Transverse colon (tissue), 4 donors: ENCODE measurements at regions not wholly inside any gene's neighbourhood (a gene's known extent, or its start where the extent isn't known, plus 50 kb on each side); places are given as distances from the start of the nearest gene placed in this dataset.

Experiments used
- DNase-seq: peaks from one replicate; pipeline ENCODE4 v3.0.0-alpha.2; 2019
- H3K27ac ChIP-seq, 4 donors: fragments of 200-600 bp; sonication (generic); 2 replicates each; pipeline ENCODE4 v1.5.1; 2016 to 2018; ENCODE audit warnings: inconsistent platforms in 4 of 4
- H3K27me3 ChIP-seq: fragments of 200-600 bp; sonication (generic); 2 replicates; pipeline ENCODE4 v1.5.1; 2017; ENCODE audit warnings: inconsistent platforms
- H3K36me3 ChIP-seq, 4 donors: fragments of 200-600 bp; sonication (generic); 2 replicates each; pipeline ENCODE4 v1.5.1; 2017 to 2019; ENCODE audit warnings: inconsistent platforms in 4 of 4
- H3K4me1 ChIP-seq, 4 donors: fragments of 200-600 bp; sonication (generic); 2 replicates each; pipeline ENCODE4 v1.5.1; 2017 to 2020; ENCODE audit warnings: inconsistent platforms in 4 of 4
- H3K4me3 ChIP-seq, 4 donors: fragments of 200-600 bp; sonication (generic); 1 replicate in 1 of 4; 2 replicates in 3 of 4; pipeline versions ENCODE4 v1.5.1 to v1.6.1; 2017 to 2019; ENCODE audit warnings: inconsistent platforms in 4 of 4
- H3K9me3 ChIP-seq, 2 donors: fragments of 200-600 bp; sonication (generic); 2 replicates each; pipeline ENCODE4 v1.5.1; 2017 to 2019; ENCODE audit warnings: inconsistent platforms in 2 of 2
- CTCF ChIP-seq, 5 experiments: fragments of 200-600 bp in 3 of 5; fragments of 450-650 bp in 2 of 5; sonication (generic) in 3 of 5; IDR thresholded peaks; 1 replicate in 2 of 5; 2 replicates in 3 of 5; pipeline ENCODE4 v1.5.1; 2016 to 2017; ENCODE audit warnings: antibody characterized with exemption in 5 of 5, inconsistent platforms in 3 of 5, mild to moderate bottlenecking in 2 of 5, moderate library complexity in 1 of 5
- EP300 ChIP-seq: sonication (generic); formaldehyde crosslinking; IDR thresholded peaks from one replicate; pipeline ENCODE4 v1.6.1; 2017; ENCODE audit warnings: antibody characterized with exemption, low read depth
- POLR2A ChIP-seq: fragments of 450-650 bp; IDR thresholded peaks from one replicate; pipeline ENCODE4 v1.6.1; 2016; ENCODE audit warnings: antibody characterized with exemption, mild to moderate bottlenecking, moderate library complexity
- POLR2AphosphoS5 ChIP-seq, 3 donors: sonication (generic); formaldehyde crosslinking; IDR thresholded peaks; one replicate each; pipeline ENCODE4 v1.6.1; 2016; ENCODE audit warnings: antibody characterized with exemption in 3 of 3
- WGBS, 2 donors: methylation state at CpG; one replicate each; pipeline ENCODE4 v1.1.5; 2018; ENCODE audit warnings: low coverage in 1 of 2; 5-methylcytosine and 5-hydroxymethylcytosine counted together
- in situ Hi-C, 4 donors: fragments of 200-750 bp; cut with MboI; loops; one replicate each; pipeline versions ENCODE4 v1.15.0 to v1.15.1; 2017; ENCODE audit warnings: low sequenced_read_pairs in 3 of 4, low pct_ligation_motif_present in 1 of 4, low pct_unique_long_range_greater_than_20kb in 1 of 4
- intact Hi-C: fragments of 100-400 bp; cut with DNase I; formaldehyde crosslinking; loops from one replicate; pipeline ENCODE4 v1.15.1; 2023; ENCODE audit warnings: low total_unique reads

- intact Hi-C loops (no loop called here), in situ Hi-C loops (no loop called here)
- no peak for TF ChIP-seq POLR2AphosphoS5 (IDR thresholded peaks at IDR 0.05)
- no peak for TF ChIP-seq CTCF (IDR thresholded peaks at IDR 0.05)
- no peak for TF ChIP-seq EP300
- TF ChIP-seq POLR2A: no peak
- no peaks in the 10 kb centered on the region for H3K27me3 ChIP-seq
- H3K4me1 ChIP-seq: no peaks in the 10 kb centered on the region
- H3K4me3 ChIP-seq: no peak overlapping the region
- DNase-seq: no peak
- 82 to 100% methylated on average over 1 to 3 of the region's 3 CpGs for WGBS, 2 donors
- H3K27ac ChIP-seq: no peak overlapping the region
- H3K9me3 ChIP-seq: peaks cover 0 to 5% of the 10 kb centered on the region in 2 donors
- no peaks in the 10 kb centered on the region for H3K36me3 ChIP-seq
Measured at GRCh38 chr5:174489215-174489614, 235.2 kb upstream of the MSX2 start.

- H3K4me3 ChIP-seq: no peak overlapping the region
- no peaks in the 10 kb centered on the region for H3K9me3 ChIP-seq
- DNase-seq: no peak
- no peak overlapping the region for H3K27ac ChIP-seq
- no peaks in the 10 kb centered on the region for H3K36me3 ChIP-seq
- in situ Hi-C loops: no loop called here
- TF ChIP-seq CTCF (IDR thresholded peaks at IDR 0.05) (no peak), POLR2A (no peak), EP300 (no peak), POLR2AphosphoS5 (IDR thresholded peaks at IDR 0.05) (no peak)
- 81 to 83% methylated on average over 6 to 9 of the region's 9 CpGs for WGBS, 2 donors
- intact Hi-C loops: no loop called here
- no peaks in the 10 kb centered on the region for H3K4me1 ChIP-seq
- H3K27me3 ChIP-seq: no peaks in the 10 kb centered on the region
Measured at GRCh38 chr5:174489920-174490597, 234.3 kb upstream of the MSX2 start.

GRCh38 chr5:174490728-174491127 is 233.7 kb upstream of the MSX2 start:
- Histone ChIP-seq H3K4me3 (no peak overlapping the region), H3K27ac (no peak overlapping the region), H3K36me3 (no peaks in the 10 kb centered on the region), H3K4me1 (no peaks in the 10 kb centered on the region), H3K27me3 (no peaks in the 10 kb centered on the region), H3K9me3 (no peaks in the 10 kb centered on the region)
- intact Hi-C loops: no loop called here
- no peak for DNase-seq
- TF ChIP-seq POLR2AphosphoS5 (IDR thresholded peaks at IDR 0.05) (no peak), CTCF (IDR thresholded peaks at IDR 0.05) (no peak), POLR2A (no peak), EP300 (no peak)
- 31 to 43% methylated on average over 4 of the region's 4 CpGs for WGBS, 2 donors
- in situ Hi-C loops: no loop called here

- TF ChIP-seq POLR2AphosphoS5 (IDR thresholded peaks at IDR 0.05): no peak
- no peaks in the 10 kb centered on the region for H3K27me3 ChIP-seq
- intact Hi-C loops: no loop called here
- in situ Hi-C loops: no loop called here
- H3K36me3 ChIP-seq: no peaks in the 10 kb centered on the region
- 71 to 86% methylated on average over 4 to 5 of the region's 5 CpGs for WGBS, 2 donors
- no peaks in the 10 kb centered on the region for H3K4me1 ChIP-seq
- H3K27ac ChIP-seq: no peak overlapping the region
- no peak for DNase-seq
- no peak overlapping the region for H3K4me3 ChIP-seq
- H3K9me3 ChIP-seq: no peaks in the 10 kb centered on the region
Measured at GRCh38 chr5:174491265-174491664, 233.1 kb upstream of the MSX2 start.
